ENCODE measurements at regions not wholly inside any gene's neighbourhood (a gene's known extent, or its start where the extent isn't known, plus 50 kb on each side); places are given as distances from the start of the nearest gene placed in this dataset.

- no peak for DNase-seq (ENCODE audit: insufficient read length, low spot score, missing footprints)
Measured at GRCh38 chr1:4062560-4062959, 162.5 kb upstream of the C1orf174 start.

GRCh38 chr1:4062992-4063391, 162.9 kb upstream of the C1orf174 start:
- Histone ChIP-seq H3K4me3 (ENCODE audit: insufficient read depth, low read length) (no peak overlapping the region), H3K27ac (ENCODE audit: low read depth, low read length) (no peak overlapping the region), H3K9me3 (ENCODE audit: low read depth, low read length) (no peaks in the 10 kb centered on the region), H3K36me3 (ENCODE audit: insufficient read depth, low read length) (no peaks in the 10 kb centered on the region), H3K79me2 (ENCODE audit: insufficient read depth, low read length) (no peaks in the 10 kb centered on the region), H3K27me3 (ENCODE audit: insufficient read depth, low read length) (no peaks in the 10 kb centered on the region), H3K4me2 (ENCODE audit: insufficient read depth, low read length) (no peak overlapping the region), H4K20me1 (ENCODE audit: insufficient read depth, low read length) (no peaks in the 10 kb centered on the region), H3K4me1 (ENCODE audit: insufficient read depth, low read length) (no peaks in the 10 kb centered on the region), H2AFZ (ENCODE audit: low read length) (no peak overlapping the region)
- no peak for DNase-seq (ENCODE audit: insufficient read length, low spot score, missing footprints)
- no peak for TF ChIP-seq CTCF (IDR thresholded peaks at IDR 0.05; ENCODE audit: extremely low read depth, low read depth, low read length)

More at GRCh38 chr1:4062560-4062959, 162.5 kb upstream of the C1orf174 start:
- no peaks in the 10 kb centered on the region for H4K20me1 ChIP-seq (ENCODE audit: insufficient read depth, low read length)
- TF ChIP-seq CTCF (IDR thresholded peaks at IDR 0.05; ENCODE audit: extremely low read depth, low read depth, low read length), result no peak
- no peaks in the 10 kb centered on the region for H3K4me1 ChIP-seq (ENCODE audit: insufficient read depth, low read length)
- no peaks in the 10 kb centered on the region for H3K27me3 ChIP-seq (ENCODE audit: insufficient read depth, low read length)
- no peak overlapping the region for H3K4me3 ChIP-seq (ENCODE audit: insufficient read depth, low read length)
- H3K27ac ChIP-seq (ENCODE audit: low read depth, low read length), result no peak overlapping the region
- no peaks in the 10 kb centered on the region for H3K36me3 ChIP-seq (ENCODE audit: insufficient read depth, low read length)
- no peaks in the 10 kb centered on the region for H3K9me3 ChIP-seq (ENCODE audit: low read depth, low read length)
- no peak overlapping the region for H3K4me2 ChIP-seq (ENCODE audit: insufficient read depth, low read length)
- no peaks in the 10 kb centered on the region for H3K79me2 ChIP-seq (ENCODE audit: insufficient read depth, low read length)
- H2AFZ ChIP-seq (ENCODE audit: low read length), result no peak overlapping the region

GRCh38 chr1:4063516-4063915, 163.4 kb upstream of the C1orf174 start:
- Histone ChIP-seq H3K4me2 (ENCODE audit: insufficient read depth, low read length) (no peak overlapping the region), H3K36me3 (ENCODE audit: insufficient read depth, low read length) (no peaks in the 10 kb centered on the region), H3K4me3 (ENCODE audit: insufficient read depth, low read length) (no peak overlapping the region), H3K27me3 (ENCODE audit: insufficient read depth, low read length) (no peaks in the 10 kb centered on the region), H2AFZ (ENCODE audit: low read length) (no peak overlapping the region), H3K9me3 (ENCODE audit: low read depth, low read length) (no peaks in the 10 kb centered on the region), H3K79me2 (ENCODE audit: insufficient read depth, low read length) (no peaks in the 10 kb centered on the region), H3K27ac (ENCODE audit: low read depth, low read length) (no peak overlapping the region), H3K4me1 (ENCODE audit: insufficient read depth, low read length) (no peaks in the 10 kb centered on the region), H4K20me1 (ENCODE audit: insufficient read depth, low read length) (no peaks in the 10 kb centered on the region)
- TF ChIP-seq CTCF (IDR thresholded peaks at IDR 0.05; ENCODE audit: extremely low read depth, low read depth, low read length), result no peak
- no peak for DNase-seq (ENCODE audit: insufficient read length, low spot score, missing footprints)

GRCh38 chr1:4064150-4064889, 164.2 kb upstream of the C1orf174 start:
- H3K9me3 ChIP-seq (ENCODE audit: low read depth, low read length), result no peaks in the 10 kb centered on the region
- H2AFZ ChIP-seq (ENCODE audit: low read length), result no peak overlapping the region
- H3K4me3 ChIP-seq (ENCODE audit: insufficient read depth, low read length), result no peak overlapping the region

More at GRCh38 chr1:4064150-4064889, 164.2 kb upstream of the C1orf174 start:
- no peak for DNase-seq (ENCODE audit: insufficient read length, low spot score, missing footprints)
- no peaks in the 10 kb centered on the region for H3K79me2 ChIP-seq (ENCODE audit: insufficient read depth, low read length)
- H4K20me1 ChIP-seq (ENCODE audit: insufficient read depth, low read length), result no peaks in the 10 kb centered on the region
- no peak overlapping the region for H3K4me2 ChIP-seq (ENCODE audit: insufficient read depth, low read length)
- no peaks in the 10 kb centered on the region for H3K36me3 ChIP-seq (ENCODE audit: insufficient read depth, low read length)
- H3K4me1 ChIP-seq (ENCODE audit: insufficient read depth, low read length), result no peaks in the 10 kb centered on the region
- no peaks in the 10 kb centered on the region for H3K27me3 ChIP-seq (ENCODE audit: insufficient read depth, low read length)
- no peak for TF ChIP-seq CTCF (IDR thresholded peaks at IDR 0.05; ENCODE audit: extremely low read depth, low read depth, low read length)
- no peak overlapping the region for H3K27ac ChIP-seq (ENCODE audit: low read depth, low read length)

Measured in osteoblast (primary cell).